SU-DHL-6 (cell line): ENCODE measurements at regions not wholly inside any gene's neighbourhood (a gene's known extent, or its start where the extent isn't known, plus 50 kb on each side); places are given as distances from the start of the nearest gene placed in this dataset.

Experiments
- EZH2phosphoT487 ChIP-seq: fragments of 200-600 bp; sonication (generic), shearing (Covaris generic); conservative IDR thresholded peaks from 2 replicates; pipeline ENCODE4 v1.6.1; 2018; ENCODE audit warnings: mild to moderate bottlenecking, antibody characterized with exemption, low read length, moderate library complexity, mixed read lengths
- TF ChIP-seq, protein P1 (sequence below): fragments of 200-600 bp; sonication (generic); IDR thresholded peaks from one replicate; pipeline ENCODE4 v1.5.1; 2017; ENCODE audit warnings: antibody characterized with exemption, mild to moderate bottlenecking, low read length, moderate library complexity; ENCODE audit not compliant: insufficient read depth, poor library complexity, severe bottlenecking

GRCh38 chr9:89553451-89554010, 51.3 kb upstream of the GADD45G start:
- TF ChIP-seq EZH2phosphoT487: no peak
- TF ChIP-seq, protein P1, sequence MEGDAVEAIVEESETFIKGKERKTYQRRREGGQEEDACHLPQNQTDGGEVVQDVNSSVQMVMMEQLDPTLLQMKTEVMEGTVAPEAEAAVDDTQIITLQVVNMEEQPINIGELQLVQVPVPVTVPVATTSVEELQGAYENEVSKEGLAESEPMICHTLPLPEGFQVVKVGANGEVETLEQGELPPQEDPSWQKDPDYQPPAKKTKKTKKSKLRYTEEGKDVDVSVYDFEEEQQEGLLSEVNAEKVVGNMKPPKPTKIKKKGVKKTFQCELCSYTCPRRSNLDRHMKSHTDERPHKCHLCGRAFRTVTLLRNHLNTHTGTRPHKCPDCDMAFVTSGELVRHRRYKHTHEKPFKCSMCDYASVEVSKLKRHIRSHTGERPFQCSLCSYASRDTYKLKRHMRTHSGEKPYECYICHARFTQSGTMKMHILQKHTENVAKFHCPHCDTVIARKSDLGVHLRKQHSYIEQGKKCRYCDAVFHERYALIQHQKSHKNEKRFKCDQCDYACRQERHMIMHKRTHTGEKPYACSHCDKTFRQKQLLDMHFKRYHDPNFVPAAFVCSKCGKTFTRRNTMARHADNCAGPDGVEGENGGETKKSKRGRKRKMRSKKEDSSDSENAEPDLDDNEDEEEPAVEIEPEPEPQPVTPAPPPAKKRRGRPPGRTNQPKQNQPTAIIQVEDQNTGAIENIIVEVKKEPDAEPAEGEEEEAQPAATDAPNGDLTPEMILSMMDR: no peak
